ENCODE measurements at regions not wholly inside any gene's neighbourhood (a gene's known extent, or its start where the extent isn't known, plus 50 kb on each side); places are given as distances from the start of the nearest gene placed in this dataset.
"Not testable (repeated sequence)": the region's sequence is repeated elsewhere in the genome, so short reads cannot be mapped to it uniquely, and the experiment has no call there.

- no peak for DNase-seq
These were observed 175.3 kb downstream of the NPIPB11 start for GRCh38 chr16:29231244-29231643.

DNA sequence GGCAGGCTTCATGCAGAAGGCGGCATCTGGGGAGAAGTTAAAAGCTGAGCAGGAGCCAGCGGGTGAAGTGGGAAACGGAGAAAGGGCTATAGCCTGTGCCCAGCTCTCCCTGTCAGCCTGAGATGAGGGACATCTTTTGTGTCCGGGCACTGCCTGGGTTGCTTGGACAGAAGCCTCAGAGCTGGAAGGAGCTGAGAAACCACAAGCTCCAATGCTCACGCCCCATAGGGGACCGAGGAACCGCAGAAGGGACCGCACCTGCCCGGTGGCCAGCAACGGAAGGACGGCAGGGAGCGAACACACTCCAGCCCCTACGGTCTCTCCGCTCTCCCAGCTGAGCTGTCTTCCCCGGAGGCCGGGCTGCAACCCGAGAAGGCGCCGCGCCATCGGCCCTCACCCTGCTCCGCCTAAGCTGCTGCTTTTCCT lies 175.8 kb downstream of the NPIPB11 start:
- no peak for DNase-seq

GRCh38 chr16:29230006-29230668 lies 176.4 kb downstream of the NPIPB11 start:
- not testable (repeated sequence) for DNase-seq

- not testable (repeated sequence) for DNase-seq
These were observed 176.9 kb downstream of the NPIPB11 start for GRCh38 chr16:29229616-29230005.

DNA sequence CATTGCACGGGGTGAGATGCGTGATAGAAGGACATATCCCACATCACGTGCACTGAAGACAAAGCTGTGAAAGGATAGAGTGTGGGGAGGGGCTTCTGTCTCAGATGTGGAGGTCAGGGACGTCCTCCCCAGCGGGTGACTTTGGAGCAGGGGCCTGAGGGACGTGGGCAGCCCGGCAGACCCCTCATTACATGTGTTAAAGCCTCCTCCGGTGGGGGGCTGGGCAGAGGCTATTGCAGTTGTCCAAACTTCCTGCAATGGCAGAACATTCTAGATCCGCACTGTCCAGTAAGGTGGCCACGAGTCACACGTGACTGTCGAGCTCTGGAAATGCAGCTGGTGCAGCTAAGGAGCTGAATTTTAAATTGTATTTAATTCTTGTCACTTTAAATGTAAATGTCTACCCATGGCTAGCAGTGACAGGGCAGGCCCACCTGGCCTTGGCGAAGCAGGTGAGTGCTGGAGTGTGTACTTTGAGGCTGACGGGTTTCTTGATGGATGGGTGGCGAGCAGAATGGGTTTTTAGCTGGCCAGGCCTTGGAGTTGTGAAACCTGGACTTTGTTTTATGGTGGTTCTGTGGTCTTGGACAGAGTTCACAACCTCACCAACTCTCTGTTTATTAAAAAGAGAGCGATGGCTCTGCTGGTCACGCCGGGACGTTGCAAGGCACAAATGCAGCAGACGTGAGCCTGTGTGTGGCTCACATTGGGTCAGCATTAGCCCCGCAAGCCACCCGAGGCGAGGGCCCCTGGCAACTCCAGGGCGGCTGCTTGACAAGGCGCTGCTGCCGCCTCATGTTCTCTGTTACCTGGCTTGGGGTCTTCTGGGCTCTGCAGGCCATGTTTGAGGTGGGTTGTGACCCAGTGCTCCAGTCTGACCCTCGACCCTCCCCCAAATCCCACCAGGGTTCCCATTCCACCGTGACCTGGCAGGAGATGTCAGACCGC lies 177.6 kb downstream of the NPIPB11 start:
- DNase-seq, result not testable (repeated sequence)

- peak; percentile 63 for DNase-seq
These were observed 178.5 kb downstream of the NPIPB11 start for GRCh38 chr16:29227751-29228663.

GRCh38 chr16:29226782-29227181 lies 179.7 kb downstream of the NPIPB11 start:
- no peak for DNase-seq

DNA sequence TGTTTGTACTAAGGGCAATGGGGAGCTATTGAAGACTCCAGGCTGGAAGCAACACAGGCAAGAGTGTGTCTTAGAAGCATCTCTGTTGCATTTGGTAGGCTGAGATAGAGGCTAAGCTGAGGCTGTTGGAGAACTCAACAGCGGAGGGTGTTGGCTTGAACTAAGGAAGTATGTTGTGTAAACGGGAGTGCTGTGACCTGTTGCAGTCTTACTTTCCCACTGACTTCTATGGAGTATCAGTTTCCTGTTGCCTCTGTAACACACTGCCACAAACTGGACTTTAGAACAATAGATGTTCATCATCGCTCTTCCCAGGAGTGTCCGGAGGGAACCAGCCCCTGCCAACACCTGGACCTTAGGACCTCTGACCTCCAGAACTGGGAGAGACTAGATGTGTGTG lies 181.8 kb downstream of the NPIPB11 start:
- not testable (repeated sequence) for DNase-seq

DNA sequence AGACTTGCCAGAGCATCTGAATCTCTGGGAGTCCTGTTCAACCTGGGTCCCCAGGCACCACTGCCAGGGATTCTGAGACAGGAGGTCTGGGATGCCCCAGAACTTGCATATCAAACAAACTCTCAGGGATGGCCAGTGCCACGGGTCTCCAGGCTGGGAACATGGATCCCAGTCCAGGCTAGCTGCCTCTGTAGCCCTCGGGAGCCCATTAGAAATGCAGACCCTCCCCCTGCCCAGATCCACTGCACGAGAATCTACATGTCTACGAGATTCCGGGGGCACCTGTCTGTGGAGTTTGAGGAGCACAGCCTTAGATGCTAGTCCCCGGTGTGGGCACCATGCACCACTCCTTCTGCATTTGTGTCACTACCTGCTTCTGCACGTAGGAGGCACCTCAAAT lies 183.9 kb downstream of the NPIPB11 start:
- not testable (repeated sequence) for DNase-seq

DNA sequence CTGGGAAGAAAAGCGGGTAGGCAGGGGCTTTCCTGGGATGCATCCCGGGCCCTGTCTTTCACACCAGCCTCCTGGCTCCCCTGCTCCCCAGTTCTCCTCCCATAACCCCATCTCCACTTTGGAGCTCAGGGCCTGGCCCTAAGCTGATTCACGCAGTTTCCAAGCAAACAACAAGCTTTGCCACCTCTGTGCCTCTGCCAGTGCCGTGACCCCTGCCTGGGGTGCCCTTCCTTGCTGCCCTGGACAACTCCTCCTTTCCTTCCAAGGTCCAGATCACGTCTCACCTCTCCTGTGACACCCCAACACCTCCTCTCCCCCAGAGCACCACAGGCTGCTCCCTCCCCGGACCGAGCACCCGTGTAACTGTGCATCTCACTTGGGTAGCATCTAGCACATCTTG lies 184.5 kb downstream of the NPIPB11 start:
- not testable (repeated sequence) for DNase-seq

GRCh38 chr16:29221281-29221955 lies 185.1 kb downstream of the NPIPB11 start:
- not testable (repeated sequence) for DNase-seq

DNA sequence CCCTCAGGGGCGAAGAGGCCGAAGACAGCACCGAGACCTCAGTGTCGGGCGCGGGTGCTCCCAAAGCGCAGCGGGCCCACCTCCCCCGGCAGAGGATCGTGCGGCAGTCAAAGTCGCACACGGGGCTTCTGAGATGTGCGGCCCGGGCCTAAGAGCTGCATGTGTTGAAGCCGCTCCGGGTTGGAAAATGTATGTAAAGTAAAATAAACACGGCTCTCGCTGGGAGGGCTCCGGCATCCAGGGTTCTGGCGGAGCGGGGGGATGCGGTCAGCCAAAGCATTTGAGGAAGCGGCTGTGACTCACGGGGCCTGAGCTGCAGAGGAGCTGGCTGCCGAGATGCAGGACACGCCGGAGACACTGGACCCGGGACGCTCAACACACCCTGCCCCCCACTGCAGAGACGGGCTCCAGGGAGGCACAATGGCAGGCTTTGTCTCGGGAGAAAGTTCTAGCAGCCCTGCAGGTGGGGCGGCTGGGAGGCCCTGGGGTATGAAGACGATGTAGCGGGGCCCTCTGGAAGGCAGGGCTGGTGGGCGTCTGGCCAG lies 185.8 kb downstream of the NPIPB11 start:
- not testable (repeated sequence) for DNase-seq

DNA sequence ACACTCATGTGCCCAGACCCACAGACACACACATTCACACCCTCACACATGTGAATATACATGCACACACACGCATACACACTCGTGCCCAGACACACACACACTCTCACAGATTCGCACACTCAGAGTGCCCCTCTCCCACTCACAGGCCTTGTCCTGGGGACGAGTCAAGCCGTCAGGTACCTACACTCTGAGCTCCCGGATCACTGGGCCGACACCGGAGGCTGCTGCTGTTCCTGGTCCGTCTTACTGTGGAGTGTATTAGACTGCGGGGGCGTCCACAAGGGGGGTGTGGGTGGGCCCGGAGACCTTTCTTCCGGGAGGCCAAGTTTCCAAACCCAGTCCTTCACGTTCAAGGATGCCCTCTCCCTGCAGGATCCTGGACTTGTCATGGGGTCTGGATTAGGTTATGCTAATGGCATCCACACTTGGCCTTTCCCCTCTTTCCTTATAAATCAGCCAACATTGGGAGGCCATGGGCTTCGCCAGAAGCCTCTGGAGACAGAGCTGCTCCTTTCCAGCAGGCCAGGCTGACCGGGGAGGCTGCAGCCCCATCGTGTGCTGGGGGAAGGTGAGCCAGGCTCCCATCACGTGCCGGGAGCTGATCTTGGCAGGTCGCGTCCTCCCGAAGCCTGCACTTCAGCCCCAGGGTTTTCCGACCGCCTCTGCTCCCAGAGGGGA lies 186.4 kb downstream of the NPIPB11 start:
- DNase-seq, result not testable (repeated sequence)

DNA sequence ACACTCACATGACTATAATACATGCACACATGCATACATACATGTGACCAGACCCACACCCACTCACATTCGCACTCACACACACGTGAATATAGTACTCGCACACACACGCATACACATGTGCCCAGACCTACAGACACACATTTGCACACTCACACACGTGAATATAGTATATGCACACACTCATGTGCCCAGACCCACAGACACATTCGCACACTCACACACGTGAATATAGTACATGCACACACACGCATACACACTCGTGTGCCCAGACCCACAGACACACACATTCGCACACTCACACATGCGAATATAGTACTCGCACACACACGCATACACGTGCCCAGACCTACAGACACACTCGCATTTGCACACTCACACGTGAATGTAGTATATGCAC lies 186.9 kb downstream of the NPIPB11 start:
- DNase-seq, result not testable (repeated sequence)

GRCh38 chr16:29218649-29219048 lies 187.9 kb downstream of the NPIPB11 start:
- DNase-seq, result not testable (repeated sequence)

DNA sequence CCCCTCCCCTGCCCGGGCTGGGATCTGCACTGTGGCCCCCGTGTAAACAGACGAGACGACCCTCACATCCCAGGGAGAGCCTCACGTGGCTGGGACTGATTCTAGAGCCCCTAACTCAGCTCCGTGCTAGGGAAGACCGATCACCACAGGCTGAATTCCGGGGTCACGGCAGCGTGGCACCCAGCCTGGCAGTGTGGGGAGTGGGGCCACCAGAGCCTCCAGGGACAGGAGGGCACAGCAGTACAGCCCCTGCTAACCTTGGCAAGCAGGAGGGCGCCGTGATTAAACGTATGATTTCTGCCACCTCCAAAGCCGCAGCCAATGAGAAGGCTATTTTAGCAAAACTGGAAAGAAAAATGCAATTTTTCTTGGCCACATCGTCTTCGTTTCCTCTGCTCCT lies 188.3 kb downstream of the NPIPB11 start:
- DNase-seq, result not testable (repeated sequence)

DNA sequence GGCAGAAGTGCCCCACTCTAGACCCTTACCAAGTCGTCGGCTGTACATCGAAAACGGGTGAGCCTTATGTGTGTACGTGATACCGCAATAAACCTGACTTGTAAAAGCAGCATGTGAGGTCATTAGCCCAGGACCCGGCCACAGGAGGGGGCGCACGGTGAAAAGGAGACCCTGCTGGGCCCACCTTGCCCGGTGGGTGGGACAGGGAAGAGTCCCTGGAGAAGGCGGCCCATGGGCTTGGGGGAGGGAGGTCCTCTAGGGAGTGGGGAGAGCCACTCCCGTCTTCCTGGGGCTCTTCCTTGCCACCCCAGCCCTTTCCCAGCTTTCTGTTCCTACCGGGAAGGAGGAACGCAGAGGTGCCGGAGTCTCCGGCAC lies 188.8 kb downstream of the NPIPB11 start:
- DNase-seq, result not testable (repeated sequence)

DNA sequence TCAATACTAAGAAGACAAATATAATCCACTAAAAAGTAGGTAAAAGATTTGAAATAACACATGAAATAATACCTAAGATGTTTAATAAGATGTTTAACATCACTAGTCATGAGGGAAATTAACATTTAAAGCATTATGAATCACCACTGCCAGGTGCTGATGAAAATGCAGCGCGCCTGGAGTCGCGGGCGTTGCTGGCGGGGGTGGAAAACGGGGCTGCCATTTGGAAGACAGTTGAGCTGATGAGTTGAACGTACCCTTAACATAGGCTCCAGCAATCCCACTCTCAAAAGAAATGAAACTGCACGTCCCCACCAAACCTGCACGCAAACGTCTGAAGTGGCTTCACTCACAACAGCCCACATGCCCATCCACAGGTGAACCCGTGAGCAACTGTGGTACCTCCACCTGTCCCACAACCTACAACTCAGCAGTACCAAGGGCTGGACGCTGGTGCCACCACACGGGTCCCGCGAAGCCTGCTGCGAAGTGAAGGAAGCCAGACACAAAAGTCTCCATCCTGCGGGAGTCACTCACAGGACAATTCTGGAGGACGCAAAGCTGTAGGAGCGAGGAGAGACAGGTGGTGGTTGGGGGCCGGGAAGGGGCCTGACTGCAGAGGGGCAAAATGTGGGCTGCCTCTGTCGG lies 189.3 kb downstream of the NPIPB11 start:
- DNase-seq, result not testable (repeated sequence)

DNA sequence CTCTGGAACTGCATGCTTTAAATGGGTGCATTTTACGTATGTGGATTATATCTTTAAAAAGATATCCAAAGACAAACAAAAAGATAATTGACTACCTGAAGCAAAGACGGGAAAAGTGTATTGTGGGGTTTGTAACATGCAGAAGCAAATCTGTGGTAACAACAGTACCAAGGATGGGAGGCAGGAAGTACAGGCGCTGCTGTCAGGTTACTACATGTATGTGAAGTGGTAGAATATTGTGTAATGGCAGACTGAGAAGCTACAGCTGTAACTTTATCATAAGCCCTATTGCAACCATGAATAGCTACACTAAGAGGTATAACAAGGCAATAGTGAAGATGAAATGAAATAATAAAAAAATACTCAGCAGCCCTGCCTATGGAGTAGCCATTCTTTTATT lies 192.7 kb downstream of the NPIPB11 start:
- DNase-seq, result not testable (repeated sequence)

DNA sequence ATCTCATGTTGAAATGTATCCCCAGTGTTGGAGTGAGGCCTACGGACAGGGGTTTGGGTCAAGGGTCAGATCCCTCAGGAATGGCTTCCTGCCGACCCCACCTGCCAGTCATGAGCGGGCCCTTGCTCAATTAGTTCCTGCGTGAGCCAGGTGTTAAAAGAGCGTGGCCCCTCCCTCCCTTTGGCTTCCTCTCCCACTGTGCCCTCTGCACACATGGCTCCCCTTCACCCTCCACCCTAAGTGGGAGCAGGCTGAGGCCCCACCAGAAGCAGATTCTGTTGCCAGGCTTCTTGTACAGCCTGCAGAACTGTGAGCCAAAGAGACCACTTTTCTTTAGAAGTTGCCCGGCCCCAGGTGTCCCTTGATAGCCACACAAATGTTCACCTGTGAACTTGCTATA lies 193.3 kb downstream of the NPIPB11 start:
- DNase-seq, result not testable (repeated sequence)
